HL-60 (cell line): ENCODE measurements at regions not wholly inside any gene's neighbourhood (a gene's known extent, or its start where the extent isn't known, plus 50 kb on each side); places are given as distances from the start of the nearest gene placed in this dataset.

Experiments used
- DNase-seq, 2 experiments: peaks; one replicate each; pipeline ENCODE4 v3.0.0-alpha.2; 2010 to 2020; ENCODE audit warnings: low read depth in 1 of 2, low spot score in 1 of 2
- H3K27ac ChIP-seq: fragments of 250-450 bp; sonication (Bioruptor Pico); replicated peaks from 2 replicates; pipeline ENCODE4 v1.5.1; 2020; ENCODE audit warnings: mild to moderate bottlenecking, moderate library complexity
- H3K27me3 ChIP-seq: fragments of 250-450 bp; sonication (Bioruptor Pico); 2 replicates; pipeline ENCODE4 v1.5.1; 2021; ENCODE audit warnings: mild to moderate bottlenecking, moderate library complexity; ENCODE audit not compliant: insufficient read depth, poor library complexity, severe bottlenecking
- H3K4me3 ChIP-seq: replicated peaks from 2 replicates; pipeline ENCODE4 v1.5.1; 2011; ENCODE audit warnings: mild to moderate bottlenecking, control low read depth, low read length; ENCODE audit not compliant: insufficient read depth
- GABPA ChIP-seq: IDR thresholded peaks from 2 replicates; pipeline ENCODE4 v1.6.1; 2012; ENCODE audit warnings: low read depth
- POLR2AphosphoS5 ChIP-seq: IDR thresholded peaks from 2 replicates; pipeline ENCODE4 v1.6.1; 2012; ENCODE audit warnings: low read depth
- SPI1 ChIP-seq: IDR thresholded peaks from 2 replicates; pipeline ENCODE4 v1.6.1; 2012; ENCODE audit warnings: low read depth, mild to moderate bottlenecking, borderline replicate concordance
- TF ChIP-seq, protein P1 (sequence below): IDR thresholded peaks from 2 replicates; pipeline ENCODE4 v1.6.1; 2012; ENCODE audit warnings: low read depth; ENCODE audit not compliant: insufficient replicate concordance
- TF ChIP-seq, protein P2 (sequence below): IDR thresholded peaks from one replicate; pipeline ENCODE4 v1.5.1; 2011; ENCODE audit warnings: low read length, control low read depth, inconsistent platforms; ENCODE audit not compliant: insufficient read depth

DNA sequence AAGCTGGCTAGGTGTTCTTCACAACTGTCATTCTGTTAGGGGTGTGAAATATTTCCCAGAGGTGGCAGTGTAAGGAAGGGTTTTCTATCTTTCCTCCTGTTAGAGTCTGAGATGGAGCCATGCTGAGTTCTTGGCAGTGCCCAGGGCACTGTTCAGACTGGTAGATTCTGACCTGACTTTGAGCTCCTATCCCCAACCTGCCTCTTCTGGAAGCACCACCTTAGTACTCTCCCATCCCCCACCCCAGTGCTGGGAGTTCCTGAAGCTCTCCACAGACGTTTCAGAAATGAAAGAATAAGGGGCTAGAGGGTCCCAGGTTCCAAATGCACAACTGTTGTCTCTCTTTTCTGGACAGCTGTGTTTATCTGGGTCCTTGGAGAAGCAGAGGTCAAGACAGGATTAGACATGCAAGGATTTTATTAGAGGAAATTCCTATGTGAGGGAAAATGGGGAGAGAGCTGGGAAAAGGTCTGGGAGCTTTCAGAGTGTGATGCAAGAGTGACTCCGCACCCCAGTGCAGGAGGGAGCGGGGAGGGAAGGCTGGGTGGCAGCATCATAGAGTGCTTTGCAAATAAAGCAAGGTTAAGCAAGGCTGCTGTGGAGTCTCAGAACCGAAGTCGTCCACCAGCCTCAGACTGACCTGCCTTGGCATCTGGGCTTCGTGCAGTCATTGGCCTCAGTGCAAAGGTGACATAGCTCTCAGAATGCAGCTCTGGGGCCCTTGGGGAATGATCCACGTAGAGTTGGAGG lies 75.5 kb downstream of the SLC4A3 start:
- no peak for TF ChIP-seq POLR2AphosphoS5
- TF ChIP-seq, protein P1, sequence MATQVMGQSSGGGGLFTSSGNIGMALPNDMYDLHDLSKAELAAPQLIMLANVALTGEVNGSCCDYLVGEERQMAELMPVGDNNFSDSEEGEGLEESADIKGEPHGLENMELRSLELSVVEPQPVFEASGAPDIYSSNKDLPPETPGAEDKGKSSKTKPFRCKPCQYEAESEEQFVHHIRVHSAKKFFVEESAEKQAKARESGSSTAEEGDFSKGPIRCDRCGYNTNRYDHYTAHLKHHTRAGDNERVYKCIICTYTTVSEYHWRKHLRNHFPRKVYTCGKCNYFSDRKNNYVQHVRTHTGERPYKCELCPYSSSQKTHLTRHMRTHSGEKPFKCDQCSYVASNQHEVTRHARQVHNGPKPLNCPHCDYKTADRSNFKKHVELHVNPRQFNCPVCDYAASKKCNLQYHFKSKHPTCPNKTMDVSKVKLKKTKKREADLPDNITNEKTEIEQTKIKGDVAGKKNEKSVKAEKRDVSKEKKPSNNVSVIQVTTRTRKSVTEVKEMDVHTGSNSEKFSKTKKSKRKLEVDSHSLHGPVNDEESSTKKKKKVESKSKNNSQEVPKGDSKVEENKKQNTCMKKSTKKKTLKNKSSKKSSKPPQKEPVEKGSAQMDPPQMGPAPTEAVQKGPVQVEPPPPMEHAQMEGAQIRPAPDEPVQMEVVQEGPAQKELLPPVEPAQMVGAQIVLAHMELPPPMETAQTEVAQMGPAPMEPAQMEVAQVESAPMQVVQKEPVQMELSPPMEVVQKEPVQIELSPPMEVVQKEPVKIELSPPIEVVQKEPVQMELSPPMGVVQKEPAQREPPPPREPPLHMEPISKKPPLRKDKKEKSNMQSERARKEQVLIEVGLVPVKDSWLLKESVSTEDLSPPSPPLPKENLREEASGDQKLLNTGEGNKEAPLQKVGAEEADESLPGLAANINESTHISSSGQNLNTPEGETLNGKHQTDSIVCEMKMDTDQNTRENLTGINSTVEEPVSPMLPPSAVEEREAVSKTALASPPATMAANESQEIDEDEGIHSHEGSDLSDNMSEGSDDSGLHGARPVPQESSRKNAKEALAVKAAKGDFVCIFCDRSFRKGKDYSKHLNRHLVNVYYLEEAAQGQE, result no peak
- TF ChIP-seq, protein P2, sequence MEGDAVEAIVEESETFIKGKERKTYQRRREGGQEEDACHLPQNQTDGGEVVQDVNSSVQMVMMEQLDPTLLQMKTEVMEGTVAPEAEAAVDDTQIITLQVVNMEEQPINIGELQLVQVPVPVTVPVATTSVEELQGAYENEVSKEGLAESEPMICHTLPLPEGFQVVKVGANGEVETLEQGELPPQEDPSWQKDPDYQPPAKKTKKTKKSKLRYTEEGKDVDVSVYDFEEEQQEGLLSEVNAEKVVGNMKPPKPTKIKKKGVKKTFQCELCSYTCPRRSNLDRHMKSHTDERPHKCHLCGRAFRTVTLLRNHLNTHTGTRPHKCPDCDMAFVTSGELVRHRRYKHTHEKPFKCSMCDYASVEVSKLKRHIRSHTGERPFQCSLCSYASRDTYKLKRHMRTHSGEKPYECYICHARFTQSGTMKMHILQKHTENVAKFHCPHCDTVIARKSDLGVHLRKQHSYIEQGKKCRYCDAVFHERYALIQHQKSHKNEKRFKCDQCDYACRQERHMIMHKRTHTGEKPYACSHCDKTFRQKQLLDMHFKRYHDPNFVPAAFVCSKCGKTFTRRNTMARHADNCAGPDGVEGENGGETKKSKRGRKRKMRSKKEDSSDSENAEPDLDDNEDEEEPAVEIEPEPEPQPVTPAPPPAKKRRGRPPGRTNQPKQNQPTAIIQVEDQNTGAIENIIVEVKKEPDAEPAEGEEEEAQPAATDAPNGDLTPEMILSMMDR, result no peak
- no peak for TF ChIP-seq SPI1
- no peak for TF ChIP-seq GABPA
- Histone ChIP-seq H3K27ac (no peak overlapping the region), H3K4me3 (no peak overlapping the region), H3K27me3 (peaks cover 12% of the 10 kb centered on the region)
- DNase-seq, result no peak

DNA sequence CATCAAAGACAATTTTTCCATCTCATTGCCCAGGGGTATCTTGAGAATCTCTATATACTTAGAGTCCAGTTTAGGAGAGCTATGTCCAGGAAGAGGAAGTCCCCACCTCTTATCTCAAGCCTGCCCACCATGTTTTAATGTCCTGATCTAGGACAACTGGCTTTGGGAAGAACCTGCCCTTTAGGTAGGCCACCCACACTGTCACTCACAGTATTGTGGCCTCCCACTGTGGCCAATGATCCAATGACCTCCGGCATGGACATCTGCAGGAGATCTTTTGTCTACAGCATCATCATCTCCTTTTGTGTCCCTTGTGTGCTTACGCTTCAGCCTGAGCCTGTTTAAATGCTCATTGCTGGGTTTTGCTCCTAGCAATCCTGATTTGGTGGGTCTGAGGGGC lies 77.4 kb downstream of the SLC4A3 start:
- Histone ChIP-seq H3K27me3 (peaks cover 3% of the 10 kb centered on the region), H3K4me3 (no peak overlapping the region), H3K27ac (no peak overlapping the region)
- TF ChIP-seq GABPA (no peak), SPI1 (no peak), POLR2AphosphoS5 (no peak)
- TF ChIP-seq, protein P2, result no peak
- TF ChIP-seq, protein P1, result no peak
- no peak for DNase-seq

DNA sequence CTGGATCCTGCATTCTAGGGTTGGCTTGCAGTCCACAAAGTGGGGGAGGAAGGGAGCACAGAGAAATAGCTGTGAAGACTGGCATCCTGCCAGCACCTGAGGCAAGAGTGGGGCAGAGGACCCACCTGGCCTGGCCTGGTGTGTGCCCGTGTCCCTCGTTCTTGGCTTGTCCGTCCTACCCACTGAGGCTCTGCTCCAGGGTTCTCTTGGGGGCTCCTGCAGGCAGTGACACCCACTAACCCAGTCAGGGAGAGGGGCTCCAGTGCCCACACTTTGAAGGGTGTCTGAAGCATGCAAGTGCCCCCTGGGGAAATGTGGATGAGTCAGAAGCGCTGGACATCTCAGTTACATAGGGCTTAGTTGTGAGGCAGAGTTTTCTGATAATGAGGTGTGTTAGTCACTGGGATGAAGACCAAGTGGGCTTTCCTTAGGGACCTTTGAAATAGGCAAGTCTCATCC lies 79.4 kb downstream of the SLC4A3 start:
- Histone ChIP-seq H3K4me3 (no peak overlapping the region), H3K27ac (no peak overlapping the region), H3K27me3 (no peaks in the 10 kb centered on the region)
- no peak for TF ChIP-seq SPI1
- TF ChIP-seq GABPA, result no peak
- TF ChIP-seq, protein P1, result no peak
- no peak for TF ChIP-seq POLR2AphosphoS5
- no peak for DNase-seq
